Activated naive CD4-positive, alpha-beta T cell treated with anti-CD3 and anti-CD28 coated beads, Interleukin-2, amount 10 ng/mL, durations not matched to agents 7 days and 5 days (primary cell): ENCODE measurements at regions not wholly inside any gene's neighbourhood (a gene's known extent, or its start where the extent isn't known, plus 50 kb on each side); places are given as distances from the start of the nearest gene placed in this dataset.
"Not testable (repeated sequence)": the region's sequence is repeated elsewhere in the genome, so short reads cannot be mapped to it uniquely, and the experiment has no call there.

ENCODE experiments used
- CTCF ChIA-PET: fragments of 350-600 bp; sonication (Branson Sonifier 250); formaldehyde crosslinking; loops from one replicate; lab custom pipeline; 2021; ENCODE audit warnings: antibody characterized with exemption; lab: Charles Lee
- DNase-seq: peaks from one replicate; pipeline ENCODE4 v3.0.0-alpha.2; 2020
- H3K27ac Mint-ChIP-seq: one replicate; pipeline ENCODE4 v1.8.0; 2021; ENCODE audit warnings: mild to moderate bottlenecking, moderate library complexity, mixed read lengths
- H3K27me3 Mint-ChIP-seq: one replicate; pipeline ENCODE4 v1.8.0; 2021; ENCODE audit warnings: mild to moderate bottlenecking, mixed read lengths
- H3K36me3 Mint-ChIP-seq: one replicate; pipeline ENCODE4 v1.8.0; 2021; ENCODE audit warnings: mixed read lengths
- H3K4me1 Mint-ChIP-seq: one replicate; pipeline ENCODE4 v1.8.0; 2021; ENCODE audit warnings: mixed read lengths
- H3K4me3 Mint-ChIP-seq: one replicate; pipeline ENCODE4 v1.8.0; 2021; ENCODE audit warnings: mild to moderate bottlenecking, moderate library complexity, mixed read lengths
- H3K9me3 Mint-ChIP-seq: one replicate; pipeline ENCODE4 v1.8.0; 2021; ENCODE audit warnings: mixed read lengths

DNA sequence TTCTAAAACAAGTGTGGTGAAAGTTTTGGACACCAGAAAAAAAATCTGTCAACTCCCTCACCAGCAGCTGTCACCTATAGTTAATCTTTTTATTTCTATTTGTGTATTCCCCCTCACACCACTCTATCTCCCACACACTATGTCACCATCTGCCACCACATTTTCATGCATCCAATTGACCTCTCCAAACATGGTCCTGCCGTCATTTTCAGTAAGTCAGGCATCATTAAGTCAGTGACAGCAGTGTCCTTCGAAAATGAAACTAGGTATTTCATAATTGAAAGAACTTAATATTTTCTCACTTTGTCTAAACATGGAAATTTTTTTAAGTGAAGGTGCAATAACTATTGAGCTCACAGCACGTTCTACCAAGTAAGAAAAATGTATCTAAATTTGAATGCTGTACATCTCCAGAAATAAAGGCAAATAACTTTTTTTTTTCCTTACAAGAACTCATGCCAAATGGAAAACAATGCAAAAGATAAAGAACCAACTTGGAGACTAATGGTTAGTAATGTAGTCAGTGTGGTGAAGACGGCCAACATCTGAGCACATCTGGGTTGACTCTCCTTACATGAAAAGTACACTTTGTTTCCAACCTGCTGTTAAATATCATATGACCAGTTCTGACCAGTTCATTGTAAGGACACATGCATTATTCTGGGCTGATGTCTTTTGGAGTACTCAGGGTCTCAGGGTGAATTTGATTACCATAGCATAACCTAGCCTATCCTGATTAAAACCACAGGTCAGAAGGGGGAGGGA lies 623.3 kb upstream of the MANEA start:
- no peak overlapping the region for H3K27ac Mint-ChIP-seq
- H3K27me3 Mint-ChIP-seq: no peaks in the 10 kb centered on the region
- no peak for DNase-seq
- no peak overlapping the region for H3K4me3 Mint-ChIP-seq
- no peaks in the 10 kb centered on the region for H3K36me3 Mint-ChIP-seq
- H3K4me1 Mint-ChIP-seq: no peaks in the 10 kb centered on the region
- CTCF ChIA-PET: no interaction called here
- H3K9me3 Mint-ChIP-seq: no peaks in the 10 kb centered on the region

DNA sequence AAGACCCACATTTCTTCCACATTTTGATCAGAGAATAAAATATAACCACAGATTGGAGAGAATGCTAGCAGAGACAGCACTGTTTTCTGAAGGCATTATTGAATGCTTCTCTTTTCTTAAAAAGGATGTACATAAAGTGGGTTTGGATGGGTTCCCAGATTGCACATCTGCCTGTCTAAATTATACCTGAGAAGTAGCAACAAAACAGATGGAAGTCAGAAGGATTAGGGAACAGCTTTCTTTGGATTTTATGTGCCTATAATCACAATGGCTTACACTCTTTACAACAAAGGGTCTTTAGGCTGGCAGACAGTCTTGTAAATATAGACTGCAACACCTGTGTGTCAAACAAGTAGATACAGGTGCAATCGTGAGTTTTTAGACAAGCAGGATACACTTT lies 622.2 kb upstream of the MANEA start:
- H3K4me1 Mint-ChIP-seq: no peaks in the 10 kb centered on the region
- CTCF ChIA-PET: no interaction called here
- no peak overlapping the region for H3K27ac Mint-ChIP-seq
- H3K4me3 Mint-ChIP-seq: no peak overlapping the region
- H3K9me3 Mint-ChIP-seq: no peaks in the 10 kb centered on the region
- DNase-seq: no peak
- no peaks in the 10 kb centered on the region for H3K27me3 Mint-ChIP-seq
- no peaks in the 10 kb centered on the region for H3K36me3 Mint-ChIP-seq

- Mint-ChIP-seq H3K36me3 (no peaks in the 10 kb centered on the region), H3K27ac (no peak overlapping the region), H3K9me3 (no peaks in the 10 kb centered on the region), H3K27me3 (no peaks in the 10 kb centered on the region), H3K4me3 (no peak overlapping the region), H3K4me1 (no peaks in the 10 kb centered on the region)
- peak; percentile 22 for DNase-seq
- CTCF ChIA-PET: no interaction called here
These were observed 620.4 kb upstream of the MANEA start for GRCh38 chr6:94956910-94957309.

DNA sequence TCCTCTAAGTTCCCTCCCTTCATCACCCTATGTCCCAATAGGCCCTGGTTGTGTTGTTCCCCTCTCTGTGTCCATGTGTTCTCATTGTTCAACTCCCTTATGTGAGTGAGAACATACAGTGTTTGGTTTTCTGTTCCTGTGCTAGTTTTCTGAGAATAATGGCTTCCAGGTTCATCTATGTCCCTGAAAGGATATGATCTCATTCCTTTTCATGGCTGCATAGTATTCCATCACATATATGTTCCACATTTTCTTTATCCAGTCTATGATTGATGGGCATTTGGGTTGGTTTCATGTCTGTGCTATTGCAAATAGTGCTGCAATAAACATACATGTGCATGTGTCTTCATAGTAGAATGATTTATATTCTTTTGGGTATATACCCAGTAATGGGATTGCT lies 612.6 kb upstream of the MANEA start:
- H3K27me3 Mint-ChIP-seq, H3K4me1 Mint-ChIP-seq, H3K4me3 Mint-ChIP-seq, H3K36me3 Mint-ChIP-seq, H3K27ac Mint-ChIP-seq, H3K9me3 Mint-ChIP-seq, CTCF ChIA-PET, DNase-seq: not testable (repeated sequence)

DNA sequence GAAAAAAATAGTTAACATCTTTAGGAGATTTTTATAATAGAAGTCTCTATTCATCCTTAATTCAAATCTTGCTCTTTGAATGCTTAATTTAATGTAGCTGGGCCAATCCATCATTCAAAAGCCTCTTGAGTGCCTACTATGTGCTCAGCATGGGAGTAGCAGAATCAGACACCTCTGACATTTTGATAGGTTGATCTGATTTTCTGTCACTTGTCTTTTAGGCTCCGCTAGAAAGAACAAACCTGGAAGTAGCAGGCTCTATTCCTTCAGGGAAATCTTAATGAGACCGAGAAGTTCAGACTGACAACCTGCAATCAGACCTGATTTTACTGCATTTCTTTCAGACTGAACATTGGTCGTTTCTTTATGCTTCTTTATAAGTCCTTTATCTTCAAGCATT lies 588.6 kb upstream of the MANEA start:
- Mint-ChIP-seq H3K9me3 (no peaks in the 10 kb centered on the region), H3K27me3 (no peaks in the 10 kb centered on the region)
- CTCF ChIA-PET: no interaction called here

DNA sequence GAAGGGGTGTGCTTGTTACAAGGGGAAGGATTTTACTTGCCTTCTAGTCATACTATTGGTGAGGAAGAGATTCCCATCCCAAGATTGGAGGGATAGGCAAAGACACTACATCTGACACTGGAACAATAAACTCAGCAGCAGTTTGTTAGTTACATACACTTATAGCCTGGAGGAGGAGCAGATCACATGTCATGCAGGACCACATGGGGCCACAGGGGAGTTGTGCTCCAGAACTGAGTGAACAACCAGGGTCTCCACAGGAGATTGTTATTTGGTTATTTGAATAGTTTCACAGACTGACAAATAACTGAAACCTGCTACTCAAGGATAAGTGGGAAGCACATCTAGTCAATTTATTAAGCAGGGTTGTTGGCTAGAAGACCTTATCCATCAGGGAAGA lies 559.4 kb upstream of the MANEA start:
- no peaks in the 10 kb centered on the region for H3K36me3 Mint-ChIP-seq
- no peaks in the 10 kb centered on the region for H3K27me3 Mint-ChIP-seq
- no peak for DNase-seq
- H3K27ac Mint-ChIP-seq: no peak overlapping the region
- no peaks in the 10 kb centered on the region for H3K4me1 Mint-ChIP-seq
- CTCF ChIA-PET: no interaction called here
- no peaks in the 10 kb centered on the region for H3K9me3 Mint-ChIP-seq
- no peak overlapping the region for H3K4me3 Mint-ChIP-seq

More for the DNA sequence above, 588.6 kb upstream of the MANEA start:
- DNase-seq: no peak
- Mint-ChIP-seq H3K27ac (no peak overlapping the region), H3K4me3 (no peak overlapping the region), H3K4me1 (no peaks in the 10 kb centered on the region), H3K36me3 (no peaks in the 10 kb centered on the region)
